Esophagus squamous epithelium (tissue), 4 donors: ENCODE measurements at regions not wholly inside any gene's neighbourhood (a gene's known extent, or its start where the extent isn't known, plus 50 kb on each side); places are given as distances from the start of the nearest gene placed in this dataset.
"Not testable (repeated sequence)": the region's sequence is repeated elsewhere in the genome, so short reads cannot be mapped to it uniquely, and the experiment has no call there.

Experiments used
- POLR2A ChIP-seq, 4 donors: fragments of 450-650 bp; IDR thresholded peaks; one replicate each; pipeline ENCODE4 v1.6.1; 2017; ENCODE audit warnings: antibody characterized with exemption in 4 of 4, mild to moderate bottlenecking in 4 of 4, moderate library complexity in 3 of 4
- TF ChIP-seq, protein P1 (sequence below), 6 experiments: fragments of 450-650 bp in 4 of 6; fragments of 200-600 bp in 2 of 6; sonication (generic) in 2 of 6; IDR thresholded peaks; one replicate each; pipeline ENCODE4 v1.5.1; 2016 to 2019; ENCODE audit warnings: antibody characterized with exemption in 6 of 6, mild to moderate bottlenecking in 4 of 6, moderate library complexity in 4 of 6

DNA sequence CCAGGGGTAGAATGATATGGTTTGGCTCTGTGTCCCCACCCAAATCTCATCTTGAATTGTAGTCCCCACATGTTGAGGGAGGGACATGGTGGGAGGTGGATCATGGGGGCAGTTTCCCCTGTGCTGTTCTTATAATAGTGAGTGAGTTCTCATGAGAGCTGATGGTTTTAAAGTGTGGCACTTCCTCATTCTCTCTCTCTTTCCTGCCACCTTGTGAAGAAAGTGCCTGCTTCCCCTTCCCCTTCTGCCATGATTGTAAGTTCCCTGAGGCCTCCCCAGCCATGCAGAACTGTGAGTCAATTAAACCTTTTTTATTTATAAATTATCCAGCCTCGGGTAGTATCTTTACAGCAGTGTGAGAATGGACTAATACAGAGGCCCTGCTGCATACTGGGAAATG lies 201.1 kb downstream of the LARP7 start:
- TF ChIP-seq, protein P1, sequence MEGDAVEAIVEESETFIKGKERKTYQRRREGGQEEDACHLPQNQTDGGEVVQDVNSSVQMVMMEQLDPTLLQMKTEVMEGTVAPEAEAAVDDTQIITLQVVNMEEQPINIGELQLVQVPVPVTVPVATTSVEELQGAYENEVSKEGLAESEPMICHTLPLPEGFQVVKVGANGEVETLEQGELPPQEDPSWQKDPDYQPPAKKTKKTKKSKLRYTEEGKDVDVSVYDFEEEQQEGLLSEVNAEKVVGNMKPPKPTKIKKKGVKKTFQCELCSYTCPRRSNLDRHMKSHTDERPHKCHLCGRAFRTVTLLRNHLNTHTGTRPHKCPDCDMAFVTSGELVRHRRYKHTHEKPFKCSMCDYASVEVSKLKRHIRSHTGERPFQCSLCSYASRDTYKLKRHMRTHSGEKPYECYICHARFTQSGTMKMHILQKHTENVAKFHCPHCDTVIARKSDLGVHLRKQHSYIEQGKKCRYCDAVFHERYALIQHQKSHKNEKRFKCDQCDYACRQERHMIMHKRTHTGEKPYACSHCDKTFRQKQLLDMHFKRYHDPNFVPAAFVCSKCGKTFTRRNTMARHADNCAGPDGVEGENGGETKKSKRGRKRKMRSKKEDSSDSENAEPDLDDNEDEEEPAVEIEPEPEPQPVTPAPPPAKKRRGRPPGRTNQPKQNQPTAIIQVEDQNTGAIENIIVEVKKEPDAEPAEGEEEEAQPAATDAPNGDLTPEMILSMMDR (IDR thresholded peaks at IDR 0.05) = not testable (repeated sequence)
- TF ChIP-seq POLR2A (IDR thresholded peaks at IDR 0.05) = not testable (repeated sequence)
